ENCODE measurements at regions not wholly inside any gene's neighbourhood (a gene's known extent, or its start where the extent isn't known, plus 50 kb on each side); places are given as distances from the start of the nearest gene placed in this dataset.
"Not testable (repeated sequence)": the region's sequence is repeated elsewhere in the genome, so short reads cannot be mapped to it uniquely, and the experiment has no call there.

- DNase-seq (ENCODE audit: low read depth): no peak
- TF ChIP-seq CTCF (IDR thresholded peaks at IDR 0.05; ENCODE audit: control insufficient read depth, extremely low read depth, insufficient read depth): no peak
- H3K4me3 ChIP-seq (ENCODE audit: low read depth, low read length): no peak overlapping the region
Measured at GRCh38 chr9:25048098-25048724, 502.5 kb upstream of the IZUMO3 start.

GRCh38 chr9:25045469-25045868 lies 499.8 kb upstream of the IZUMO3 start:
- H3K4me3 ChIP-seq (ENCODE audit: low read depth, low read length); DNase-seq (ENCODE audit: low read depth): not testable (repeated sequence)

GRCh38 chr9:25029743-25030142 lies 484.0 kb upstream of the IZUMO3 start:
- H3K4me3 ChIP-seq (ENCODE audit: low read depth, low read length): no peak overlapping the region
- TF ChIP-seq CTCF (IDR thresholded peaks at IDR 0.05; ENCODE audit: control insufficient read depth, extremely low read depth, insufficient read depth): no peak
- DNase-seq (ENCODE audit: low read depth): no peak

DNA sequence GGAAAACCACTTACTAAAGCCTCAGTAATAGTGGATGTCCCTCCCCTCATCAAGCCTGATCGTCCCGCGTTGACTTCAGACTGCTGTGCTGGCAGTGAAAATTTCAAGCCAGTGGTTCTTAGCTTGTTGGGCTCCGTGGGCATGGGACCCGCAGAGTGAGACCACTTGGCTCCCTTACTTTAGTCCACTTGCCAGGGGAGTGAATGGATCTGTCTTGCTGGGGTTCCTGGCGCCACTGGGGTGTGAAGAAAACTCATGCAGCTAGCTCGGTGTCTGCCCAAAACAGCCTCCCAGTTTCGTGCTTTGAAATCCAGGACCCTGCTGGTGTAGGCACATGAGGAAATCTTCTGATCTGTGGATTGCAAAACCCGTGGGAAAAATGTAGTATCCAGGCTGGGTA lies 480.0 kb upstream of the IZUMO3 start:
- no peak for TF ChIP-seq CTCF (IDR thresholded peaks at IDR 0.05; ENCODE audit: control insufficient read depth, extremely low read depth, insufficient read depth)
- no peak for DNase-seq (ENCODE audit: low read depth)
- no peak overlapping the region for H3K4me3 ChIP-seq (ENCODE audit: low read depth, low read length)

DNA sequence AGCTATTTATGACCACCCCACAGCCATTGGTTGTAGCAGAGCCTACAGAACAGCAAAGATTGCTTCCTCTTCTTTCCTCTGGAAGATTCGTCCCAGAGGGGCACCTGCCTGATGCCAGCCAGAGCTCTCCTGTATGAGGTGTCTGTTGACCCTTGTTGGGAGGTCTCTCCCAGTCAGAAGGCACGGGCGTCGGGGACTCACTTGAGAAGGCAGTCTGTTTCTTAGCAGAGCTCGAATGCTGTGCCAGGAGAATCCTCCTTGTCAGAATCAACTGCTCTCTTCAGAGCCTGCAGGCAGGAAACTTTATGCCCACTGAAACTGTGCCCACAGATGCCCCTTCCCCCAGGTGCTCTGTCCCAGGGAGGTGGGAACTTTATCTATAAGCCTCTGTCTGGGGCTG lies 479.5 kb upstream of the IZUMO3 start:
- TF ChIP-seq CTCF (IDR thresholded peaks at IDR 0.05; ENCODE audit: control insufficient read depth, extremely low read depth, insufficient read depth): no peak
- no peak for DNase-seq (ENCODE audit: low read depth)
- H3K4me3 ChIP-seq (ENCODE audit: low read depth, low read length): no peak overlapping the region

DNA sequence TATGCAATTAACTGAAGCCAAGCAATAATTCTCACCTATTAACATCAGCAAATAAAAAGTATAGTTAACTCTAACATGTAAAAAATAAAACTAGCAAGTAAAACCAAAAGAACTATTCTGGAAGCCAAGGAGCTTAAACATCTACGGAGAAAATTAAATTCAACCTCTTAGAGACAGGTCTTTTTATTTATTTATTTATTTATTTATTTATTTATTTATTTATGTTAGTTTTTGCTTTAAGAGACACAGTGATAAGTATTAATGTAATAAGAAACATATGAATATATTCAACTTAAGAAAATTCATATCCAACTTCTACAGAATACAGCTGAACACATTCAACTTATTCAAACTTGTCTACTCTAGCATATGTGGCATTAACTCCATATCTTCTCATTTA lies 472.1 kb upstream of the IZUMO3 start:
- no peak overlapping the region for H3K4me3 ChIP-seq (ENCODE audit: low read depth, low read length)
- no peak for TF ChIP-seq CTCF (IDR thresholded peaks at IDR 0.05; ENCODE audit: control insufficient read depth, extremely low read depth, insufficient read depth)
- DNase-seq (ENCODE audit: low read depth): no peak

- no peak for TF ChIP-seq CTCF (IDR thresholded peaks at IDR 0.05; ENCODE audit: control insufficient read depth, extremely low read depth, insufficient read depth)
- no peak overlapping the region for H3K4me3 ChIP-seq (ENCODE audit: low read depth, low read length)
- DNase-seq (ENCODE audit: low read depth): no peak
Measured at GRCh38 chr9:25010027-25010662, 464.4 kb upstream of the IZUMO3 start.

Measured in LNCaP clone FGC (cell line).